Stimulated activated CD8-positive, alpha-beta memory T cell treated with anti-CD3 and anti-CD28 coated beads, Interleukin-7, amount 100 ng/mL, for 24 hours (primary cell): ENCODE measurements at regions not wholly inside any gene's neighbourhood (a gene's known extent, or its start where the extent isn't known, plus 50 kb on each side); places are given as distances from the start of the nearest gene placed in this dataset.

Experiments used
- DNase-seq: peaks from one replicate; pipeline ENCODE4 v3.0.0-alpha.2; 2020; ENCODE audit warnings: low read depth

DNA sequence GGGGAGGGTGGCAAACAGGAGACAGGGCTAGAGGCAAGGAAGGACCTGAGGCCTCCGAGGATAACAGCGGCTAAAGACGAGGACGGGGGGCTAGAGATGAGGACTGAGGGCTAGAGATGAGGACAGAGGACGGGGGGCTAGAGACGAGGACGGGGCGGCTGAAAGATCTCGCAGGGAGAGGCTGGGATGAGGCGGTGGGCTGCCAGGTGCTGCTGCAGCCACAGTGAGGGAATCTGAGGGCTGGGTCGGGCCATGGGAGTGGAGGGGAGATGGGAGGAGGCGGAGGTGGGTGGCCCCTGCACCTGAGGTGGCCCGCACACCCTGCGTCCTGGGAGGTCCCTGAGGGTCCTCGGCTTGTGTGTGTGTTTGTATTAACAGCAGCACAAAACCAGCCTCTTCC, 350.2 kb upstream of the SALL3 start:
- DNase-seq, result no peak

DNA sequence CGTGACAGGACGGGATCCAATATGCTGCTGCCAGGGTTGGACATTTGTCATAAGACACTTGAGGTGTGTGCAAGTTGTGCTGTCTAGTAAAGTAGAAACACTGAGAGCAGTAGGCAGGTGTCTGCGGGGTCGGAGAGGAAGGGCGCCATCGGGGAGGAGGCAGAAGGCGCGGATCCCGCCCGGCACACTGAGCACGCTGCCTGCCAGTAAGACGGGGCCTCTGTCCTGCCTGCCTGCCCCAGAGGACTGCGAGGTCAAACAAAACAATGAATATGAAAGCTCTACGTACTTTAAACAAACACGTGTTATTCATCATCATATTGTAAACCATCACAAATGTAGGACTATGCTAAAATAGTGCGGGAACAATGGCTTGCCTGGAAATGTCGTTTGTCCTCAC, 349.3 kb upstream of the SALL3 start:
- DNase-seq, result no peak

- DNase-seq, result no peak
Measured at GRCh38 chr18:78630981-78631510, 348.6 kb upstream of the SALL3 start.

GRCh38 chr18:78632111-78632541, 347.5 kb upstream of the SALL3 start:
- no peak for DNase-seq

- no peak for DNase-seq
Measured at GRCh38 chr18:78634061-78634696, 345.4 kb upstream of the SALL3 start.

GRCh38 chr18:78635093-78635800, 344.4 kb upstream of the SALL3 start:
- no peak for DNase-seq

DNA sequence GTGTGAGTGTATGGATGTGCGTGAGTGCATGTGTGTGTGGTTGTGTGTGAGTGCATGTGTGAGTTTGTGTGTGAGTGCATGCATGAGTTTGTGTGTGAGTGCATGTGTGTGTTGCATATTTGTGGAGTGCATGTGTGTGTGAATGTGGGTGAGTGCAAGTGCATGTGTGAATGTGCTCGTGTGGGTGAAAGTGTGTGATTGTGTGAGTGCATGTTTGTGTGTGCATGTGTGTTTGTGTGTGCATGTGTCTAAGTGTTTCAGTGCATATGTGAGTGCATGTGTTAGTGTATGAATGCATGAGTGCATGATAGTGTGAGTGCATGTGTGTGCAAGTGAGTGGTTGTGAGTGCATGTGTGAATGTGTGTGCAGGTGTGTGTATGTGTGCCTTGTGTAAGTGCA, 343.4 kb upstream of the SALL3 start:
- no peak for DNase-seq

DNA sequence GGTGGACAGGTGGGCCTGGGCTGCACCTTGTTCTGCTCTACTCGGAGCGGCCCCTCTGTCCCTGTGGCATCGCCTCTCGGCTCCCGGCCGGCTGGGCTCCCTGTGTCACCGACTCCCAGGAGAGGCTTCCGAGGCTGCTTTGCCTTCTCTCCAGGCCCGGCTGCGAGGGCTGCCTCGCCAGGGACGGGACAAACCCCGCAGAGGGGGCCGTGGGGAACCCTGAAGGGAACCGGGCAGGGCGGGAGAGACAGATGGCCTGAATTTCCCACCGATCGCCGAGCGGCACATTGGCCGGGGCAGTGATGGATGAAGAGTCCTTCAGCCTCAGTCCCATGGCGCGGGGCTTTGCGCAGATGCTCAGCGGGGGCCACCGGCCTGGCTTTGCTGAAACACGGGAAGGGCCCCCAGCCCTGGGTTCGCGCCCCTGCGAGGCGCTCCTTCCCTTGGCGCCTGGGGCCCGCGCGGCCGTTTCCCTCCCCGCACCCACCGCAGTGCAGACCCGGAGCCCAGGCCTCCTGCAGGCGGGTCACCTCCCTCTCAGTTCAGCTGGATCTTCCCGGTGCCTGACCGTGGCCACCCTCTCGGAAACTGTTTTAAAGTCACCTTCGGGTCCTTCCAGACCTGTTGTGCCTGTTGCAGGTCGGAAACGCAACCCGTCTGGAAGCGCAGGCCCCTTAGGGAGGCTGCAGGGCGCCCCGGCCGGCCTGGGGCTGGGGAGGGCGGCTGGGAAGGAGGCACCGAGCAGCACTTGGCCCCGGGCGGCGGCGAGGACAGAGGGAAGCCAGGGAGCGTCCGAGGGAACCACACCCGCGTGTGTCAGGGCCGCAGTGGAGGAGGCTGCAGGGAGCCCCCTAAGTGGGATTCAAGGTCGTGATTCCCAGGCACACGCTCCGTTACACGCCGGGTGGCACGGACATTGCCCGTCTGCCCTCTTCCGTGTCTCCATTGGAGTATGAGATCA, 341.9 kb upstream of the SALL3 start:
- no peak for DNase-seq

- DNase-seq, result no peak
Measured at GRCh38 chr18:78639006-78639950, 340.3 kb upstream of the SALL3 start.

GRCh38 chr18:78640246-78640995, 339.2 kb upstream of the SALL3 start:
- no peak for DNase-seq

DNA sequence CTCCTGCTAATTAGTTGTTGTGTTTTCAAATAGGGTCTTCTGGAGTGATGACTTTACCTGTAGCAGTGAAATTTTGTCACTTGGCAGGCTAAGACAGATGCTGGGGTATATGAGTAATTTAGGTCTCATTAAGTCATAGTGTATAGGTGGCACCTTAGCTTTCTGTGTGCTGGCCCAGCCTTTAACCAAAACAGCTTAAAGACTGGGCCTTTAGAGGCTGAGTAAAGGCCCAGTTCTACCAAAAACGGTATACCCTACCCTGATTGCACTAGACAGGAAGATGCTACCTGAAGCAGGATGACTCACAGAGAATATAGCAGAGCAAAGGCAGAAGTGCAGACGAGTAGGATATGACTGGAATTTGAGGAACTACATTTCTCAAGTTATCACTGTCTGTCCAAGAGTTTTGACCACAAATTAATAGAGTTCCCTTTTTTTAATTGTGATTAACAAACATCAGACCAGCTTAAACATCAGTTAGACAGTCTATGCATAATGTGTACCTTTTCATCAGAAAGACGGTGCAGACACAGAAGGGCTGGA, 337.9 kb upstream of the SALL3 start:
- no peak for DNase-seq

- DNase-seq, result no peak
Measured at GRCh38 chr18:78642296-78642951, 337.2 kb upstream of the SALL3 start.

DNA sequence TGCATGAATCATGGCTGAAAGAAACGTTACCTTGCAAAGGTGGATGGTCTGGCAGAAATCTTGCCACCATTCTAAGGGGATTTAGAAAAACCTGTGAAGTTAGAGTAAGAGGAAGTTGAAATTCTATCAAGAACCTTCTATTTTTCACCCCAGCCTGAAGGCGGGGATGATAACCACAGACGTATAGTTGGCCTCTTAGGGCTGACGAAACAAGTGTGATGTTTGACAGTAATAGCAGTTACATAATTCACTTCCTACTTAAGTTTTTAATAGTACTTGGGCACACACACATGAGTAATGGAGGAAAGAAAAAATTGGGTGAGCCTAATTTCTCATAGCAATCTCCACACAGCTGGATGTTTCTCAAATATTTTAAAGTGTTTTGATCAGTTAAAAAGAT, 336.6 kb upstream of the SALL3 start:
- DNase-seq, result no peak

- no peak for DNase-seq
Measured at GRCh38 chr18:78643981-78644380, 335.6 kb upstream of the SALL3 start.

- no peak for DNase-seq
Measured at GRCh38 chr18:78645216-78645615, 334.4 kb upstream of the SALL3 start.

GRCh38 chr18:78647018-78647417, 332.6 kb upstream of the SALL3 start:
- no peak for DNase-seq

GRCh38 chr18:78649421-78649820, 330.2 kb upstream of the SALL3 start:
- no peak for DNase-seq

DNA sequence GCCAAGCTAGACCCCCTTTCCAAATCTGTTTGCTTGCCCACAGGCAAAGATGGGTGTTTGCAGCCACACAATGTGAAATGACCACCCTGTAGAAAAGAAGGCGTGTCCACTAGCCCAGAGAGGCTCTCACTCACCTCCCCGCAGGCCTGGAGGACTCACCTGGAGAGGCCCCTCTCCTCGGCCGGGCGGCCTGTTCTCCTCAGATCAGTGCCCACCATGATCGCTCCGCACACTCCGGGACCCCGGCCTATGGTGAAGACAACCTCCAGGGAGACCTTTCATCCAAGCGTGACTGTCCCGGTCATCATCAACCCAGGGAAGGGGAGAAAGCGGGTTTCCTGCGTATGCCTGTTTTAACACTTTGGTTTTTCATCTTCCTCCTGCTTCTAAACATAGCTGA, 328.7 kb upstream of the SALL3 start:
- DNase-seq, result no peak

- DNase-seq, result no peak
Measured at GRCh38 chr18:78652001-78652545, 327.5 kb upstream of the SALL3 start.
